Fibroblast of lung (primary cell): ENCODE measurements at regions not wholly inside any gene's neighbourhood (a gene's known extent, or its start where the extent isn't known, plus 50 kb on each side); places are given as distances from the start of the nearest gene placed in this dataset.

Experiments used
- EZH2 ChIP-seq: IDR thresholded peaks from 2 replicates; pipeline ENCODE4 v1.5.1; 2012; ENCODE audit warnings: low read length, control low read depth, mild to moderate bottlenecking; ENCODE audit errors: missing control alignments
- TF ChIP-seq, protein P1 (sequence below), 2 donors: IDR thresholded peaks in 1 of 2; conservative IDR thresholded peaks in 1 of 2; 1 replicate in 1 of 2; 2 replicates in 1 of 2; pipeline ENCODE4 v1.5.1; 2011 to 2012; ENCODE audit warnings: low read length in 2 of 2, control low read depth in 1 of 2, inconsistent platforms in 1 of 2, low read depth in 1 of 2, mild to moderate bottlenecking in 1 of 2

DNA sequence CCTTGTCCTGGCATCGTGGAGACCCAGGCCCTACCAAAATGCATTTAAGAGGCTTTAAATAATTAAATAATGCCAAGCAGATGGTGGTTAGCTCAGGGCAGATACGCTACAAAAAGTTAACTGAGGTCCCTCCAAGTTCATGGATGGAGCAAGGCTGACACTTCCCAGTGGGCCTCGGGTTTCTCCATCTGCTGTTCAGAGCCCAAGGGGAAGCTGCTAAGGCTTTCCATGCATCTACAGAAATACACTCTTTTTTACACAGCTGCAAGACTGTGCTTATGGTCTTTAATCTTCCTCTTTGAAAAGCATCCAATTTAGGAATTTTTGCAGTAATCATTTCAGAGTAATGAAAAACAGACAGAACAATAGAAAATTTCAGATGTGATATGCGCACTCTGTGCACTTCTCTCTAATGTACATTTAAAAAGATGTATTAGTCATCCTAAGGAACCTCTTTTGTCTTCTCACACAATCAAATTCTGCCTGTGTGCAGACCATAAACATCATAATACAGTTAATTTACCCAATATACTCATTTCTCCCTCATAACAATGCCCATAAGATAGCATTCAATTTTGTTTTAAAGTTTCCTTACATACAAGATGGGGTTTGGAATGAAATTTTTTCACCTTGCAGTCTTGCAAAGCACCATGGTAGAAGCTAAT is 173.2 kb upstream of the ATP1B1 start:
- TF ChIP-seq, protein P1, sequence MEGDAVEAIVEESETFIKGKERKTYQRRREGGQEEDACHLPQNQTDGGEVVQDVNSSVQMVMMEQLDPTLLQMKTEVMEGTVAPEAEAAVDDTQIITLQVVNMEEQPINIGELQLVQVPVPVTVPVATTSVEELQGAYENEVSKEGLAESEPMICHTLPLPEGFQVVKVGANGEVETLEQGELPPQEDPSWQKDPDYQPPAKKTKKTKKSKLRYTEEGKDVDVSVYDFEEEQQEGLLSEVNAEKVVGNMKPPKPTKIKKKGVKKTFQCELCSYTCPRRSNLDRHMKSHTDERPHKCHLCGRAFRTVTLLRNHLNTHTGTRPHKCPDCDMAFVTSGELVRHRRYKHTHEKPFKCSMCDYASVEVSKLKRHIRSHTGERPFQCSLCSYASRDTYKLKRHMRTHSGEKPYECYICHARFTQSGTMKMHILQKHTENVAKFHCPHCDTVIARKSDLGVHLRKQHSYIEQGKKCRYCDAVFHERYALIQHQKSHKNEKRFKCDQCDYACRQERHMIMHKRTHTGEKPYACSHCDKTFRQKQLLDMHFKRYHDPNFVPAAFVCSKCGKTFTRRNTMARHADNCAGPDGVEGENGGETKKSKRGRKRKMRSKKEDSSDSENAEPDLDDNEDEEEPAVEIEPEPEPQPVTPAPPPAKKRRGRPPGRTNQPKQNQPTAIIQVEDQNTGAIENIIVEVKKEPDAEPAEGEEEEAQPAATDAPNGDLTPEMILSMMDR (conservative IDR thresholded peaks at IDR 0.05 in 1 of 2, IDR thresholded peaks at IDR 0.05 in 1 of 2; ENCODE audit: low read depth in 1 of 2, low read length in 2 of 2): no peak
- TF ChIP-seq EZH2: no peak
